ENCODE measurements at regions not wholly inside any gene's neighbourhood (a gene's known extent, or its start where the extent isn't known, plus 50 kb on each side); places are given as distances from the start of the nearest gene placed in this dataset.
"Not testable (repeated sequence)": the region's sequence is repeated elsewhere in the genome, so short reads cannot be mapped to it uniquely, and the experiment has no call there.

- DNase-seq (ENCODE audit: low spot score) = no peak
These were observed 77.8 kb upstream of the TAB2 start for GRCh38 chr6:149239573-149240209.

GRCh38 chr6:149242883-149243282 lies 74.6 kb upstream of the TAB2 start:
- no peak for DNase-seq (ENCODE audit: low spot score)

- no peak for DNase-seq (ENCODE audit: low spot score)
These were observed 73.4 kb upstream of the TAB2 start for GRCh38 chr6:149244105-149244504.

- DNase-seq (ENCODE audit: low spot score) = no peak
These were observed 70.7 kb upstream of the TAB2 start for GRCh38 chr6:149246691-149247384.

GRCh38 chr6:149247385-149247763 lies 70.1 kb upstream of the TAB2 start:
- DNase-seq (ENCODE audit: low spot score) = no peak

GRCh38 chr6:149248263-149248662 lies 69.2 kb upstream of the TAB2 start:
- DNase-seq (ENCODE audit: low spot score) = not testable (repeated sequence)

GRCh38 chr6:149248693-149249369 lies 68.7 kb upstream of the TAB2 start:
- no peak for DNase-seq (ENCODE audit: low spot score)

GRCh38 chr6:149249370-149250357 lies 67.8 kb upstream of the TAB2 start:
- no peak for DNase-seq (ENCODE audit: low spot score)

GRCh38 chr6:149250951-149251350 lies 66.6 kb upstream of the TAB2 start:
- no peak for DNase-seq (ENCODE audit: low spot score)

- no peak for DNase-seq (ENCODE audit: low spot score)
These were observed 64.9 kb upstream of the TAB2 start for GRCh38 chr6:149252622-149253021.

- no peak for DNase-seq (ENCODE audit: low spot score)
These were observed 63.3 kb upstream of the TAB2 start for GRCh38 chr6:149254253-149254652.

GRCh38 chr6:149259753-149260152 lies 57.8 kb upstream of the TAB2 start:
- DNase-seq (ENCODE audit: low spot score) = no peak

GRCh38 chr6:149260214-149260874 lies 57.2 kb upstream of the TAB2 start:
- no peak for DNase-seq (ENCODE audit: low spot score)

- no peak for DNase-seq (ENCODE audit: low spot score)
These were observed 56.0 kb upstream of the TAB2 start for GRCh38 chr6:149261364-149262040.

- DNase-seq (ENCODE audit: low spot score) = no peak
These were observed 54.2 kb upstream of the TAB2 start for GRCh38 chr6:149263321-149263720.

- DNase-seq (ENCODE audit: low spot score) = no peak
These were observed 52.9 kb upstream of the TAB2 start for GRCh38 chr6:149264629-149265028.

GRCh38 chr6:149265945-149266344 lies 51.6 kb upstream of the TAB2 start:
- no peak for DNase-seq (ENCODE audit: low spot score)

- no peak for DNase-seq (ENCODE audit: low spot score)
These were observed 50.9 kb upstream of the TAB2 start for GRCh38 chr6:149266659-149267058.

GRCh38 chr6:149267072-149267471 lies 50.4 kb upstream of the TAB2 start:
- DNase-seq (ENCODE audit: low spot score) = no peak

GRCh38 chr6:149267513-149268043 lies 49.9 kb upstream of the TAB2 start:
- no peak for DNase-seq (ENCODE audit: low spot score)

Data from GM03348 (cell line).